H9 (cell line): ENCODE measurements at regions not wholly inside any gene's neighbourhood (a gene's known extent, or its start where the extent isn't known, plus 50 kb on each side); places are given as distances from the start of the nearest gene placed in this dataset.

Source experiments
- DNase-seq: peaks from one replicate; pipeline ENCODE4 v3.0.0-alpha.2; 2017
- H2AFZ ChIP-seq: one replicate; pipeline ENCODE4 v1.6.1; 2013; ENCODE audit warnings: mild to moderate bottlenecking, low read length, control low read depth, moderate library complexity
- H2AK5ac ChIP-seq: 2 replicates; pipeline ENCODE4 v1.6.1; 2013; ENCODE audit warnings: low read length, control low read depth, mixed read lengths; ENCODE audit not compliant: insufficient read length
- H2BK120ac ChIP-seq: one replicate; pipeline ENCODE4 v1.6.1; 2013; ENCODE audit warnings: low read depth, mild to moderate bottlenecking, low read length, control low read depth, inconsistent platforms; ENCODE audit not compliant: poor library complexity, severe bottlenecking
- H2BK12ac ChIP-seq: 2 replicates; pipeline ENCODE4 v1.6.1; 2013; ENCODE audit warnings: low read length, control low read depth, mixed read lengths, low read depth; ENCODE audit not compliant: insufficient read length
- H2BK15ac ChIP-seq: 2 replicates; pipeline ENCODE4 v1.6.1; 2013; ENCODE audit warnings: low read depth, low read length, control low read depth
- H2BK20ac ChIP-seq: one replicate; pipeline ENCODE4 v1.6.1; 2013; ENCODE audit warnings: low read depth, mild to moderate bottlenecking, low read length, control low read depth, inconsistent platforms; ENCODE audit not compliant: poor library complexity, severe bottlenecking
- H2BK5ac ChIP-seq: 2 replicates; pipeline ENCODE4 v1.6.1; 2013; ENCODE audit warnings: low read length, control low read depth, mixed read lengths; ENCODE audit not compliant: insufficient read length
- H3K14ac ChIP-seq: 2 replicates; pipeline ENCODE4 v1.6.1; 2013; ENCODE audit warnings: low read length, control low read depth; ENCODE audit not compliant: insufficient read depth
- H3K18ac ChIP-seq: 2 replicates; pipeline ENCODE4 v1.6.1; 2013; ENCODE audit warnings: low read depth, mild to moderate bottlenecking, mixed read lengths, low read length, control low read depth; ENCODE audit not compliant: insufficient read length
- H3K23ac ChIP-seq: 2 replicates; pipeline ENCODE4 v1.6.1; 2013; ENCODE audit warnings: low read length, control low read depth, mixed read lengths, low read depth; ENCODE audit not compliant: insufficient read length
- H3K23me2 ChIP-seq: 2 replicates; pipeline ENCODE4 v1.6.1; 2013; ENCODE audit warnings: low read depth, mild to moderate bottlenecking, mixed read lengths, low read length, control low read depth; ENCODE audit not compliant: insufficient read length, poor library complexity, severe bottlenecking
- H3K27ac ChIP-seq: 2 replicates; pipeline ENCODE4 v1.5.1; 2013; ENCODE audit warnings: low read length, control low read depth, mixed read lengths, low read depth; ENCODE audit not compliant: insufficient read length
- H3K27me3 ChIP-seq: 2 replicates; pipeline ENCODE4 v1.6.1; 2013; ENCODE audit warnings: low read length, control low read depth, inconsistent platforms; ENCODE audit not compliant: insufficient read depth
- H3K4ac ChIP-seq: 2 replicates; pipeline ENCODE4 v1.6.1; 2013; ENCODE audit warnings: low read depth, mild to moderate bottlenecking, control low read depth, inconsistent platforms, low read length, moderate library complexity
- H3K4me1 ChIP-seq: 2 replicates; pipeline ENCODE4 v1.6.1; 2013; ENCODE audit warnings: low read length, control low read depth, inconsistent platforms; ENCODE audit not compliant: insufficient read depth
- H3K4me2 ChIP-seq: 2 replicates; pipeline ENCODE4 v1.6.1; 2013; ENCODE audit warnings: low read length, control low read depth, mixed read lengths; ENCODE audit not compliant: insufficient read length, insufficient read depth
- H3K56ac ChIP-seq: 2 replicates; pipeline ENCODE4 v1.6.1; 2013; ENCODE audit warnings: low read depth, mild to moderate bottlenecking, mixed read lengths, low read length, control low read depth; ENCODE audit not compliant: insufficient read length
- H3K79me1 ChIP-seq: 2 replicates; pipeline ENCODE4 v1.6.1; 2013; ENCODE audit warnings: low read depth, mild to moderate bottlenecking, moderate library complexity, low read length, control low read depth, inconsistent platforms; ENCODE audit not compliant: insufficient read depth, poor library complexity, severe bottlenecking
- H3K79me2 ChIP-seq: 2 replicates; pipeline ENCODE4 v1.6.1; 2013; ENCODE audit warnings: low read length, control low read depth, inconsistent platforms; ENCODE audit not compliant: insufficient read depth
- H3K9ac ChIP-seq: 2 replicates; pipeline ENCODE4 v1.6.1; 2013; ENCODE audit warnings: low read length, control low read depth, mixed read lengths; ENCODE audit not compliant: insufficient read length; ENCODE audit errors: extremely low read depth
- H3K9me3 ChIP-seq: one replicate; pipeline ENCODE4 v1.6.1; 2013; ENCODE audit warnings: low read depth, low read length, inconsistent platforms; ENCODE audit not compliant: control insufficient read depth
- H3T11ph ChIP-seq: one replicate; pipeline ENCODE4 v1.6.1; 2013; ENCODE audit warnings: mild to moderate bottlenecking, low read length, control low read depth, inconsistent platforms
- H4K20me1 ChIP-seq: one replicate; pipeline ENCODE4 v1.6.1; 2013; ENCODE audit not compliant: control insufficient read depth, insufficient read length, insufficient read depth
- H4K5ac ChIP-seq: 2 replicates; pipeline ENCODE4 v1.6.1; 2013; ENCODE audit warnings: low read depth, mild to moderate bottlenecking, mixed read lengths, low read length, control low read depth; ENCODE audit not compliant: insufficient read length
- H4K8ac ChIP-seq: replicated peaks from 2 replicates; pipeline ENCODE4 v1.6.1; 2013; ENCODE audit warnings: low read length, control low read depth, mixed read lengths, low read depth; ENCODE audit not compliant: insufficient read length
- H4K91ac ChIP-seq: 2 replicates; pipeline ENCODE4 v1.6.1; 2013; ENCODE audit warnings: low read depth, mild to moderate bottlenecking, moderate library complexity, mixed read lengths, low read length, control low read depth; ENCODE audit not compliant: insufficient read length
- H3K27ac Mint-ChIP-seq, 3 experiments: 2 replicates in 2 of 3; 3 replicates in 1 of 3; pipeline ENCODE4 v1.8.0; 2020 to 2021; ENCODE audit warnings: mixed read lengths in 3 of 3, mild to moderate bottlenecking in 1 of 3, moderate library complexity in 1 of 3
- H3K27me3 Mint-ChIP-seq: 2 replicates; pipeline ENCODE4 v1.8.0; 2021; ENCODE audit warnings: low read depth, mild to moderate bottlenecking, moderate library complexity, mixed read lengths
- H3K36me3 Mint-ChIP-seq, 3 experiments: 2 replicates in 2 of 3; 3 replicates in 1 of 3; pipeline ENCODE4 v1.8.0; 2020 to 2021; ENCODE audit warnings: low read depth in 3 of 3, mixed read lengths in 3 of 3; ENCODE audit not compliant: insufficient read depth in 1 of 3
- H3K4me1 Mint-ChIP-seq, 2 experiments: 2 replicates each; pipeline ENCODE4 v1.8.0; 2020; ENCODE audit warnings: mixed read lengths in 2 of 2
- H3K4me3 Mint-ChIP-seq, 2 experiments: 2 replicates in 1 of 2; 3 replicates in 1 of 2; pipeline ENCODE4 v1.8.0; 2020 to 2021; ENCODE audit warnings: mild to moderate bottlenecking in 2 of 2, mixed read lengths in 2 of 2, moderate library complexity in 1 of 2
- H3K9me3 Mint-ChIP-seq, 2 experiments: 2 replicates in 1 of 2; 3 replicates in 1 of 2; pipeline ENCODE4 v1.8.0; 2020; ENCODE audit warnings: mild to moderate bottlenecking in 2 of 2, mixed read lengths in 2 of 2, moderate library complexity in 1 of 2
- CTCF ChIP-seq: fragments of 200-600 bp; sonication (generic); conservative IDR thresholded peaks from 3 replicates; pipeline ENCODE4 v1.8.0; 2021; ENCODE audit warnings: antibody characterized with exemption, mild to moderate bottlenecking
- WGBS: extraction: QIAGEN DNeasy Blood & Tissue Kit; methylation state at CpG from one replicate; pipeline ENCODE4 v1.1.7; 2013; ENCODE audit warnings: missing lambda C conversion rate, low lambda C conversion rate, mixed read lengths; ENCODE audit not compliant: insufficient read length; ENCODE audit errors: extremely low coverage; 5-methylcytosine and 5-hydroxymethylcytosine counted together

GRCh38 chr16:87046235-87046634 is 271.0 kb downstream of the C16orf95 start:
- H3K9me3 ChIP-seq, result no peaks in the 10 kb centered on the region
- H3K18ac ChIP-seq, result no peak overlapping the region
- H3K27ac Mint-ChIP-seq, result no peak overlapping the region
- no peak overlapping the region for H4K8ac ChIP-seq
- no peak overlapping the region for H2BK12ac ChIP-seq
- no peaks in the 10 kb centered on the region for H3K79me1 ChIP-seq
- no peak overlapping the region for H3T11ph ChIP-seq
- no peak overlapping the region for H3K4ac ChIP-seq
- no peaks in the 10 kb centered on the region; the same call in 1 of the 2 replicates for H3K27me3 ChIP-seq
- TF ChIP-seq CTCF, result no peak
- no peak overlapping the region for H3K27ac ChIP-seq
- no peak overlapping the region for H2BK15ac ChIP-seq
- H2AFZ ChIP-seq, result no peak overlapping the region
- H4K5ac ChIP-seq, result no peak overlapping the region
- no peaks in the 10 kb centered on the region for H3K36me3 Mint-ChIP-seq
- no peak overlapping the region for H2BK20ac ChIP-seq
- no peaks in the 10 kb centered on the region for H4K20me1 ChIP-seq
- no peak overlapping the region for H2BK5ac ChIP-seq
- H3K4me3 Mint-ChIP-seq, result no peak overlapping the region
- no peak for DNase-seq
- no peaks in the 10 kb centered on the region for H3K9me3 Mint-ChIP-seq
- H3K4me2 ChIP-seq, result no peak overlapping the region
- H3K4me1 Mint-ChIP-seq, result peaks cover 18 to 29% of the 10 kb centered on the region in 2 experiments
- peaks cover 5% of the 10 kb centered on the region; the same call in 1 of the 2 replicates for H3K27me3 Mint-ChIP-seq
- no peak overlapping the region for H3K14ac ChIP-seq
- no peak overlapping the region for H3K23ac ChIP-seq
- no peak overlapping the region for H4K91ac ChIP-seq
- H3K23me2 ChIP-seq, result no peaks in the 10 kb centered on the region
- WGBS, result no CpG with 5 or more reads among the region's 9 CpGs
- no peaks in the 10 kb centered on the region for H3K4me1 ChIP-seq
- H2AK5ac ChIP-seq, result no peak overlapping the region
- no peak overlapping the region for H2BK120ac ChIP-seq
- no peak overlapping the region for H3K9ac ChIP-seq
- H3K56ac ChIP-seq, result no peak overlapping the region
- no peaks in the 10 kb centered on the region for H3K79me2 ChIP-seq
